ENCODE measurements at regions not wholly inside any gene's neighbourhood (a gene's known extent, or its start where the extent isn't known, plus 50 kb on each side); places are given as distances from the start of the nearest gene placed in this dataset.

- no peaks in the 10 kb centered on the region for H3K27me3 ChIP-seq (replicated peaks; ENCODE audit: control insufficient read depth, insufficient read depth, low read length)
- no peak overlapping the region for H3K4me3 ChIP-seq (replicated peaks; ENCODE audit: low read depth, low read length)
- DNase-seq (ENCODE audit: extremely low read depth, insufficient read length), result no peak
- TF ChIP-seq CTCF (IDR thresholded peaks at IDR 0.05; ENCODE audit: insufficient read depth, low read length, poor library complexity, severe bottlenecking), result no peak
- no peaks in the 10 kb centered on the region for H3K36me3 ChIP-seq (ENCODE audit: control insufficient read depth, insufficient read depth, low read length)
Observed at GRCh38 chr4:107252571-107252970, 216.5 kb upstream of the DKK2 start.

DNA sequence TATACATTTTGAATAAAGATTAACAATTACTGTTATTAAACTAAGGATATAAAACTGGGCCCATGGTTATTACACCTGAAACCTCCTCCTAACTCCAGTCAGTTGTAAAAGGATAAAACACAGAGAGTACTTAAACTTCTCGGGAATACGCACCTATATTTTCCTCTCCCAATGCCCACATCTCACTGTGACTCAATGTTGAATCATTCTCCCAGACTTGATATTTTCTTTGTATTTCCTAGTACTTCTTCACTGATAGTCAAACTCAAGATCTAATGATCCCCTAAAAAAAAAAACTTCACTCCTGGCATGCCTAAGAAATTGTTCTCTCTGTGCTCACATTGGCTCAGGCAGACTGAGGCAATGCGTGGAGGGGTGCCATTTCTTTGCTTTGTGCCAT, 212.5 kb upstream of the DKK2 start:
- Histone ChIP-seq H3K36me3 (ENCODE audit: control insufficient read depth, insufficient read depth, low read length) (no peaks in the 10 kb centered on the region), H3K27me3 (replicated peaks; ENCODE audit: control insufficient read depth, insufficient read depth, low read length) (no peaks in the 10 kb centered on the region), H3K4me3 (replicated peaks; ENCODE audit: low read depth, low read length) (no peak overlapping the region)
- no peak for TF ChIP-seq CTCF (IDR thresholded peaks at IDR 0.05; ENCODE audit: insufficient read depth, low read length, poor library complexity, severe bottlenecking)
- DNase-seq (ENCODE audit: extremely low read depth, insufficient read length), result no peak

GRCh38 chr4:107247738-107248137, 211.6 kb upstream of the DKK2 start:
- Histone ChIP-seq H3K36me3 (ENCODE audit: control insufficient read depth, insufficient read depth, low read length) (no peaks in the 10 kb centered on the region), H3K27me3 (replicated peaks; ENCODE audit: control insufficient read depth, insufficient read depth, low read length) (no peaks in the 10 kb centered on the region), H3K4me3 (replicated peaks; ENCODE audit: low read depth, low read length) (no peak overlapping the region)
- TF ChIP-seq CTCF (IDR thresholded peaks at IDR 0.05; ENCODE audit: insufficient read depth, low read length, poor library complexity, severe bottlenecking), result no peak
- DNase-seq (ENCODE audit: extremely low read depth, insufficient read length), result no peak

- no peak overlapping the region for H3K4me3 ChIP-seq (replicated peaks; ENCODE audit: low read depth, low read length)
- no peak for TF ChIP-seq CTCF (IDR thresholded peaks at IDR 0.05; ENCODE audit: insufficient read depth, low read length, poor library complexity, severe bottlenecking)
- DNase-seq (ENCODE audit: extremely low read depth, insufficient read length), result no peak
- H3K27me3 ChIP-seq (replicated peaks; ENCODE audit: control insufficient read depth, insufficient read depth, low read length), result no peaks in the 10 kb centered on the region
- no peaks in the 10 kb centered on the region for H3K36me3 ChIP-seq (ENCODE audit: control insufficient read depth, insufficient read depth, low read length)
Observed at GRCh38 chr4:107246761-107247160, 210.6 kb upstream of the DKK2 start.

DNA sequence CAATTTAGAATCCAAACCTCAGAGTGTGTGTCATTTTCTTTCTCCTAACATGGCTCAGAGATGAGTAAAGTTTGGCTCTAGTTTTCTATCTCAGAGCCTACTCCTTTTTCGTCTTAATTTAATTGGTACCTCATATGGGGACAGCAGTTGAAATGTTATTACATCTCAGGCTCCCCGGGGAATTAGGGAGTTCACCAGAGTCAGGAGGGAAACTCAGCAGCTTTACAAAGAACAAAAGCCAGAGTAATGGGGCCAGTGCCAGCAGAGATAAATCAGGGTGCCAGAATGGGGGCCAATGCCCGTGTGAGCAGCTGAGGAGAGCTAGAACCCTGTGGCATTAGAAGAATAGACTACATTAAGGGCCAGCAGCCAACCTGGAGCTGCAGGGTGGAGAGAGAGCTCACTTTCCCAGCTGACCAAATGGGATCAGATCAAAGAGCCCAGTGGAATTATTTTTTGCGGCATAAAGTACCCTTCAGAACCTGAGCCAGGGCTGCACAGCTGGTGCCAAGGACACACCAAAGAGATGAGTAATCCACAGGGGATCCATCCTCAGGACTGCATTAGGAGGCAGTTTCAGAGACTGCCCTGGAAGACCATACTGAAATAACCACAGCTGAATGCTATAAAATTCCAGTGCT, 207.1 kb upstream of the DKK2 start:
- no peak for TF ChIP-seq CTCF (IDR thresholded peaks at IDR 0.05; ENCODE audit: insufficient read depth, low read length, poor library complexity, severe bottlenecking)
- Histone ChIP-seq H3K4me3 (replicated peaks; ENCODE audit: low read depth, low read length) (no peak overlapping the region), H3K36me3 (ENCODE audit: control insufficient read depth, insufficient read depth, low read length) (no peaks in the 10 kb centered on the region), H3K27me3 (replicated peaks; ENCODE audit: control insufficient read depth, insufficient read depth, low read length) (no peaks in the 10 kb centered on the region)
- DNase-seq (ENCODE audit: extremely low read depth, insufficient read length), result no peak

- Histone ChIP-seq H3K27me3 (replicated peaks; ENCODE audit: control insufficient read depth, insufficient read depth, low read length) (no peaks in the 10 kb centered on the region), H3K4me3 (replicated peaks; ENCODE audit: low read depth, low read length) (no peak overlapping the region), H3K36me3 (ENCODE audit: control insufficient read depth, insufficient read depth, low read length) (no peaks in the 10 kb centered on the region)
- no peak for TF ChIP-seq CTCF (IDR thresholded peaks at IDR 0.05; ENCODE audit: insufficient read depth, low read length, poor library complexity, severe bottlenecking)
- no peak for DNase-seq (ENCODE audit: extremely low read depth, insufficient read length)
Observed at GRCh38 chr4:107220976-107221375, 184.9 kb upstream of the DKK2 start.
